HG03039 (cell line): ENCODE measurements at regions not wholly inside any gene's neighbourhood (a gene's known extent, or its start where the extent isn't known, plus 50 kb on each side); places are given as distances from the start of the nearest gene placed in this dataset.
"Not testable (repeated sequence)": the region's sequence is repeated elsewhere in the genome, so short reads cannot be mapped to it uniquely, and the experiment has no call there.

ENCODE experiments used
- ATAC-seq: cut with Tn5 transposase; IDR thresholded peaks from one replicate; pipeline ENCODE4 v1.9.1; 2021; ENCODE audit warnings: mild to moderate bottlenecking, moderate library complexity; ENCODE audit not compliant: unreplicated experiment

- no peak for ATAC-seq
Observed at GRCh38 chr1:238485057-238485911, 594.6 kb upstream of the ZP4 start.

- no peak for ATAC-seq
Observed at GRCh38 chr1:238484121-238484520, 593.4 kb upstream of the ZP4 start.

GRCh38 chr1:238476841-238477240 is 586.1 kb upstream of the ZP4 start:
- ATAC-seq, result no peak

GRCh38 chr1:238475712-238476111 is 585.0 kb upstream of the ZP4 start:
- ATAC-seq, result no peak

- ATAC-seq, result no peak
Observed at GRCh38 chr1:238474263-238474662, 583.5 kb upstream of the ZP4 start.

- no peak for ATAC-seq
Observed at GRCh38 chr1:238469146-238469631, 578.5 kb upstream of the ZP4 start.

GRCh38 chr1:238468068-238468467 is 577.3 kb upstream of the ZP4 start:
- ATAC-seq, result no peak

GRCh38 chr1:238466459-238466858 is 575.7 kb upstream of the ZP4 start:
- no peak for ATAC-seq

GRCh38 chr1:238465449-238465848 is 574.7 kb upstream of the ZP4 start:
- ATAC-seq, result no peak

GRCh38 chr1:238458899-238459298 is 568.2 kb upstream of the ZP4 start:
- ATAC-seq, result no peak

- ATAC-seq, result no peak
Observed at GRCh38 chr1:238457610-238458009, 566.9 kb upstream of the ZP4 start.

GRCh38 chr1:238451781-238452310 is 561.1 kb upstream of the ZP4 start:
- no peak for ATAC-seq

GRCh38 chr1:238450976-238451375 is 560.3 kb upstream of the ZP4 start:
- no peak for ATAC-seq

- ATAC-seq, result no peak
Observed at GRCh38 chr1:238443687-238444086, 553.0 kb upstream of the ZP4 start.

- ATAC-seq, result no peak
Observed at GRCh38 chr1:238439511-238439910, 548.8 kb upstream of the ZP4 start.

- no peak for ATAC-seq
Observed at GRCh38 chr1:238438311-238439270, 547.9 kb upstream of the ZP4 start.

- not testable (repeated sequence) for ATAC-seq
Observed at GRCh38 chr1:238429703-238430102, 539.0 kb upstream of the ZP4 start.

- no peak for ATAC-seq
Observed at GRCh38 chr1:238419209-238419608, 528.5 kb upstream of the ZP4 start.

GRCh38 chr1:238409932-238410331 is 519.2 kb upstream of the ZP4 start:
- no peak for ATAC-seq

- no peak for ATAC-seq
Observed at GRCh38 chr1:238409191-238409850, 518.6 kb upstream of the ZP4 start.

- ATAC-seq, result no peak
Observed at GRCh38 chr1:238408737-238409136, 518.0 kb upstream of the ZP4 start.
